ENCODE measurements at regions not wholly inside any gene's neighbourhood (a gene's known extent, or its start where the extent isn't known, plus 50 kb on each side); places are given as distances from the start of the nearest gene placed in this dataset.

DNA sequence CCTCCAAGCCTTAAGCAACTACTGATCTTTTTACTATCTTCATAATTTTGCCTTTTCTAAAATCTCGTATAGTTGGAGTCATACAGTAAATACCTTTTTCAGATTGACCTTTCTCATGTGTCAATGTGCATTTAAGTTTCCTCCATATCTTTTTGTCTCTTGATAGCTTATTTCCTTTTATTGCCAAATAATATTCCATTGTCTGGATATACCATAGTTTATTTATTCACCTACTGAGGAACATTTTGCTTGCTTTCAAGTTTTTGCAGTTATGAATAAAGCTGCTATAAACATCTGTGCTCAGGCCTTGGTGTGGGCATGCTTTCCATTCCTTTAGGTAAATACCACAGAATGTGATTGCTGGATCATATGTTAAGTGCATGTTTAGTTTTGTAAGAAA is 161.2 kb upstream of the GNAI1 start:
- no peak for TF ChIP-seq CTCF (conservative IDR thresholded peaks at IDR 0.05; ENCODE audit: low read length)
- peak; percentile 5 for DNase-seq (ENCODE audit: low read depth)
- no peak overlapping the region for H3K4me3 ChIP-seq (ENCODE audit: low read length)

- TF ChIP-seq CTCF (conservative IDR thresholded peaks at IDR 0.05; ENCODE audit: low read length) = no peak
- H3K4me3 ChIP-seq (ENCODE audit: low read length) = no peak overlapping the region
- DNase-seq (ENCODE audit: low read depth) = no peak
These were observed 163.6 kb upstream of the GNAI1 start for GRCh38 chr7:79971058-79971457.

- no peak overlapping the region for H3K4me3 ChIP-seq (ENCODE audit: low read length)
- no peak for TF ChIP-seq CTCF (conservative IDR thresholded peaks at IDR 0.05; ENCODE audit: low read length)
- DNase-seq (ENCODE audit: low read depth) = no peak
These were observed 165.7 kb upstream of the GNAI1 start for GRCh38 chr7:79968894-79969293.

- no peak for TF ChIP-seq CTCF (conservative IDR thresholded peaks at IDR 0.05; ENCODE audit: low read length)
- DNase-seq (ENCODE audit: low read depth) = no peak
- no peak overlapping the region for H3K4me3 ChIP-seq (ENCODE audit: low read length)
These were observed 166.5 kb upstream of the GNAI1 start for GRCh38 chr7:79968077-79968648.

DNA sequence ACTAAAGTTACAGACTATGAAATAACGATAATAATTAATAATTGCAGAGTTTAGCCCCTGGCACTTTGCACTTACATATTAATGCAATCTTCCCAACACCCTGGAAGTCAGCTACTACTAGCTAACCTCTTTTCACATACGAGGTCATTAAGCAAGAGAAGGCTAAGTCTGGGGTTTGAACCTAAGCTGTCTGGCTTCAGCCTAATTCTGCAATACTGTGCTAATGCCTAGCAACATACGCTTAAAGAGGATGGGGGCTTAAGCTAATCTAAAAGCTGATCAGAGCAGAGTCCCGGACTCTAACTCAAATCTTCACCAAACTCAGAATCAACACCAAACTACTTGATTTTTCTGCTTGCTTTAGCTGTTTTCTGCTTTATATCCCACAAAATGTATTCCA is 168.7 kb upstream of the GNAI1 start:
- DNase-seq (ENCODE audit: low read depth) = no peak
- TF ChIP-seq CTCF (conservative IDR thresholded peaks at IDR 0.05; ENCODE audit: low read length) = no peak
- H3K4me3 ChIP-seq (ENCODE audit: low read length) = no peak overlapping the region

- no peak for DNase-seq (ENCODE audit: low read depth)
- no peak for TF ChIP-seq CTCF (conservative IDR thresholded peaks at IDR 0.05; ENCODE audit: low read length)
- no peak overlapping the region for H3K4me3 ChIP-seq (ENCODE audit: low read length)
These were observed 170.2 kb upstream of the GNAI1 start for GRCh38 chr7:79964463-79964862.

DNA sequence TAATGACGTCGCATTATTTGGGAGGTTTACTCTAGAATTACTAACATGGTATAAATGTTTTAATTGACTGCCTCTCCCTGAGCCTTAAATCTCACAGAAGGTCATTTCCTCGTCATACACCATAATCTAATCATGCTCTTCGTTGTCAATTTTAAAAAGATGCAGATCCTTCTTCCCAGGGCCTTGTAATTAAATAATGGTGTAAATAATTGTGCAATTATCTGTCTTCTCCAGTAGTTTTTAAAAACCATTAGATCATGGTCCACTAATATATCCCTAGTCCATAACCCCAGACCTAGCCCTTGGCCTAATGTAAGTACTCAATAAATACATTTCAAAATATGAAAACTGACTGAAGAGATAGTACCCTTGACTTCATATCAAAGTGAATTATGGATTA is 181.5 kb upstream of the GNAI1 start:
- DNase-seq (ENCODE audit: low read depth) = no peak
- no peak overlapping the region for H3K4me3 ChIP-seq (ENCODE audit: low read length)
- no peak for TF ChIP-seq CTCF (conservative IDR thresholded peaks at IDR 0.05; ENCODE audit: low read length)
